Testis (tissue), 2 donors: ENCODE measurements at regions not wholly inside any gene's neighbourhood (a gene's known extent, or its start where the extent isn't known, plus 50 kb on each side); places are given as distances from the start of the nearest gene placed in this dataset.

Experiments
- POLR2A ChIP-seq: fragments of 450-650 bp; IDR thresholded peaks from one replicate; pipeline ENCODE4 v1.6.1; 2017; ENCODE audit warnings: antibody characterized with exemption, mild to moderate bottlenecking, moderate library complexity
- TF ChIP-seq, protein P1 (sequence below), 3 experiments: fragments of 450-650 bp in 2 of 3; fragments of 200-600 bp in 1 of 3; sonication (generic) in 1 of 3; IDR thresholded peaks; one replicate each; pipeline ENCODE4 v1.5.1; 2016 to 2019; ENCODE audit warnings: antibody characterized with exemption in 3 of 3, mild to moderate bottlenecking in 2 of 3, moderate library complexity in 1 of 3

DNA sequence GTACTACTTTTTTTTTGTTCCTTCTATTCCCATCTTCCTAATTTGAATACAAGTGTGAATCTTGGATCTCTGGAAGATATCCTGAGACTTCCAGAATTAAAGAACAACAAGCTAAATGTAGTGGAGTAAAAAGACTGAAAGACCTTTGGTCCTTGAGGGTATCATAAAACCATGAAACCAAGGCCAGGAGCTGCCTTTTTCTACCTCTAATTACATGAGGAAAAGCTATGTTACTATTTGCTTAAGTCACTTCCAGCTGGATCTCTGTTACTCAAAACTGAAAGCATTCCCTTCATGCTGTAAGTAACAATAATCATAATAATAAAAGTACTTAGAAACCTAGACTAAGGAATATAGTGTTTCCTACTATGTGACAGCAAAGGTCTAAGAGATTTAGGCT, 649.6 kb downstream of the KCTD16 start:
- TF ChIP-seq, protein P1, sequence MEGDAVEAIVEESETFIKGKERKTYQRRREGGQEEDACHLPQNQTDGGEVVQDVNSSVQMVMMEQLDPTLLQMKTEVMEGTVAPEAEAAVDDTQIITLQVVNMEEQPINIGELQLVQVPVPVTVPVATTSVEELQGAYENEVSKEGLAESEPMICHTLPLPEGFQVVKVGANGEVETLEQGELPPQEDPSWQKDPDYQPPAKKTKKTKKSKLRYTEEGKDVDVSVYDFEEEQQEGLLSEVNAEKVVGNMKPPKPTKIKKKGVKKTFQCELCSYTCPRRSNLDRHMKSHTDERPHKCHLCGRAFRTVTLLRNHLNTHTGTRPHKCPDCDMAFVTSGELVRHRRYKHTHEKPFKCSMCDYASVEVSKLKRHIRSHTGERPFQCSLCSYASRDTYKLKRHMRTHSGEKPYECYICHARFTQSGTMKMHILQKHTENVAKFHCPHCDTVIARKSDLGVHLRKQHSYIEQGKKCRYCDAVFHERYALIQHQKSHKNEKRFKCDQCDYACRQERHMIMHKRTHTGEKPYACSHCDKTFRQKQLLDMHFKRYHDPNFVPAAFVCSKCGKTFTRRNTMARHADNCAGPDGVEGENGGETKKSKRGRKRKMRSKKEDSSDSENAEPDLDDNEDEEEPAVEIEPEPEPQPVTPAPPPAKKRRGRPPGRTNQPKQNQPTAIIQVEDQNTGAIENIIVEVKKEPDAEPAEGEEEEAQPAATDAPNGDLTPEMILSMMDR (IDR thresholded peaks at IDR 0.05): no peak
- TF ChIP-seq POLR2A: no peak
